ENCODE measurements at regions not wholly inside any gene's neighbourhood (a gene's known extent, or its start where the extent isn't known, plus 50 kb on each side); places are given as distances from the start of the nearest gene placed in this dataset.

- Histone ChIP-seq H3K79me2 (ENCODE audit: low read length) (no peaks in the 10 kb centered on the region), H3K4me2 (ENCODE audit: low read length) (no peak overlapping the region), H2AFZ (ENCODE audit: low read depth, low read length) (no peak overlapping the region), H4K20me1 (ENCODE audit: insufficient read depth, low read length) (no peaks in the 10 kb centered on the region), H3K9me3 (ENCODE audit: insufficient read depth, low read length) (no peaks in the 10 kb centered on the region), H3K4me1 (ENCODE audit: low read length) (no peaks in the 10 kb centered on the region), H3K9ac (ENCODE audit: low read length) (no peak overlapping the region), H3K27ac (ENCODE audit: low read length) (no peak overlapping the region), H3K36me3 (replicated peaks; ENCODE audit: low read depth, low read length) (no peaks in the 10 kb centered on the region), H3K27me3 (ENCODE audit: low read depth, low read length) (peaks cover 10% of the 10 kb centered on the region), H3K4me3 (ENCODE audit: low read length) (no peak overlapping the region)
- no peak for TF ChIP-seq CTCF (IDR thresholded peaks at IDR 0.05; ENCODE audit: low read depth, low read length)
Observed at GRCh38 chr2:15783489-15783888, 156.9 kb upstream of the MYCN start.

- H3K9me3 ChIP-seq (ENCODE audit: insufficient read depth, low read length) = no peaks in the 10 kb centered on the region
- TF ChIP-seq CTCF (IDR thresholded peaks at IDR 0.05; ENCODE audit: low read depth, low read length) = no peak
- no peak for TF ChIP-seq EZH2phosphoT487 (IDR thresholded peaks at IDR 0.05; ENCODE audit: low read depth)
- H4K20me1 ChIP-seq (ENCODE audit: insufficient read depth, low read length) = no peaks in the 10 kb centered on the region
- H3K4me3 ChIP-seq (ENCODE audit: low read length) = no peak overlapping the region
- H3K27ac ChIP-seq (ENCODE audit: low read length) = no peak overlapping the region
- no peak overlapping the region for H3K9ac ChIP-seq (ENCODE audit: low read length)
- no peak overlapping the region for H3K4me2 ChIP-seq (ENCODE audit: low read length)
- H3K79me2 ChIP-seq (ENCODE audit: low read length) = no peaks in the 10 kb centered on the region
- H3K36me3 ChIP-seq (replicated peaks; ENCODE audit: low read depth, low read length) = no peaks in the 10 kb centered on the region
- H3K4me1 ChIP-seq (ENCODE audit: low read length) = no peaks in the 10 kb centered on the region
- H3K27me3 ChIP-seq (ENCODE audit: low read depth, low read length) = peaks cover 10% of the 10 kb centered on the region
- H2AFZ ChIP-seq (ENCODE audit: low read depth, low read length) = no peak overlapping the region
Observed at GRCh38 chr2:15784106-15784885, 156.1 kb upstream of the MYCN start.

DNA sequence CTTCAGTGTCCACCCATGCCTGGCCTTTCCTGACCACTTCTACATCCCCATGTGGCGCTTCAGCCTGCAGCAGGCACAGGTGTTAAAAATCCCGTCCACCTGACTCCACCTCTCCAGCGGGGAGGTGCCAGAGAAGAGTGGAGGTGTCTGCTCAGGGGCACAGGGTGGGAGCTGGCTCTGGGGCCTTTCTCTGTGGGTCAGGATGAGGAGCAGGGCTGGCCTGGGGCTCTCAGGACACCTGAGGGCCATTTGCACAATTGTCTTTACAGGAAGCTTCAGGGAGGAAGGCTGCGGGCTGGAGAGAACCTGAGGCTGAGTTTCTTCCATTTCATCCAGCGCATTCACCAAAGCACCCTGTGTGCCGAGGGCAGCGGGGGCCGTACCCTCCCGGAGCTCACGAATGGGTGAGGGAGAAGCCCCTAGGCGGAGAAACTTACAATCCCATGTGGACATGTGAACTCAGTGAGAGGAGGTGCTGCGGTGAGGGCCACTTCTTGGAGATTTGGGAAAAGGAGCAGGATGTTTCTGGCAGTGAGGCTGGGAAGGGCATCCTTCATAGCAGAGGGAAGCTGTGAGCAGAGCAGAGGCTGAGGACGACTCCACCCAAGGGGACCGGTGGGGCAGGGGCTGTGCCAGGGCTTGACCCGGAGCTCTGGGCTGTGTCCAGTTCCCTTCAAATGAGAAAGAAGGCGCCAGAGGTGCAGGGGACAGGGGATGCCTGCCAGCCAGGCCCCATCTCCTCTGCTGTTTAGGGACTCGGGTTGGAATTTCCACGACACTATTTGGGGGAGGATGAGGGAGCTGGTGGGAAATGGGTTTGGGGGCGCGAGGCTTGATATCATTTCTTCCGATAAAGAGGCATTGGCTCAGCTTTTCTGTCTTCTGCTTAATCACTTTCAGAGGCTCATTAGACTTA is 155.2 kb upstream of the MYCN start:
- H3K4me2 ChIP-seq (ENCODE audit: low read length) = no peak overlapping the region
- no peak for TF ChIP-seq CTCF (IDR thresholded peaks at IDR 0.05; ENCODE audit: low read depth, low read length)
- TF ChIP-seq EZH2phosphoT487 (IDR thresholded peaks at IDR 0.05; ENCODE audit: low read depth) = no peak
- no peaks in the 10 kb centered on the region for H3K9me3 ChIP-seq (ENCODE audit: insufficient read depth, low read length)
- H3K4me1 ChIP-seq (ENCODE audit: low read length) = no peaks in the 10 kb centered on the region
- no peaks in the 10 kb centered on the region for H3K36me3 ChIP-seq (replicated peaks; ENCODE audit: low read depth, low read length)
- no peak overlapping the region for H3K4me3 ChIP-seq (ENCODE audit: low read length)
- no peaks in the 10 kb centered on the region for H4K20me1 ChIP-seq (ENCODE audit: insufficient read depth, low read length)
- H2AFZ ChIP-seq (ENCODE audit: low read depth, low read length) = no peak overlapping the region
- no peaks in the 10 kb centered on the region for H3K79me2 ChIP-seq (ENCODE audit: low read length)
- H3K27ac ChIP-seq (ENCODE audit: low read length) = no peak overlapping the region
- peaks cover 10% of the 10 kb centered on the region for H3K27me3 ChIP-seq (ENCODE audit: low read depth, low read length)
- H3K9ac ChIP-seq (ENCODE audit: low read length) = no peak overlapping the region

- Histone ChIP-seq H3K27me3 (ENCODE audit: low read depth, low read length) (peaks cover 10% of the 10 kb centered on the region), H3K36me3 (replicated peaks; ENCODE audit: low read depth, low read length) (no peaks in the 10 kb centered on the region), H4K20me1 (ENCODE audit: insufficient read depth, low read length) (no peaks in the 10 kb centered on the region), H2AFZ (ENCODE audit: low read depth, low read length) (no peak overlapping the region), H3K4me2 (ENCODE audit: low read length) (no peak overlapping the region), H3K4me3 (ENCODE audit: low read length) (no peak overlapping the region), H3K9ac (ENCODE audit: low read length) (no peak overlapping the region), H3K27ac (ENCODE audit: low read length) (no peak overlapping the region), H3K79me2 (ENCODE audit: low read length) (no peaks in the 10 kb centered on the region), H3K9me3 (ENCODE audit: insufficient read depth, low read length) (no peaks in the 10 kb centered on the region), H3K4me1 (ENCODE audit: low read length) (no peaks in the 10 kb centered on the region)
- TF ChIP-seq CTCF (IDR thresholded peaks at IDR 0.05; ENCODE audit: low read depth, low read length) = no peak
- TF ChIP-seq EZH2phosphoT487 (IDR thresholded peaks at IDR 0.05; ENCODE audit: low read depth) = no peak
Observed at GRCh38 chr2:15786003-15786654, 154.2 kb upstream of the MYCN start.

Data from OCI-LY3 (cell line).